Sigmoid colon (tissue), 4 donors: ENCODE measurements at regions not wholly inside any gene's neighbourhood (a gene's known extent, or its start where the extent isn't known, plus 50 kb on each side); places are given as distances from the start of the nearest gene placed in this dataset.

ENCODE experiments used
- EP300 ChIP-seq, 4 donors: sonication (generic); formaldehyde crosslinking; IDR thresholded peaks; one replicate each; pipeline ENCODE4 v1.6.1; 2017; ENCODE audit warnings: antibody characterized with exemption in 4 of 4
- POLR2A ChIP-seq, 2 donors: fragments of 450-650 bp; IDR thresholded peaks; one replicate each; pipeline ENCODE4 v1.6.1; 2016; ENCODE audit warnings: antibody characterized with exemption in 2 of 2, mild to moderate bottlenecking in 2 of 2, moderate library complexity in 2 of 2
- POLR2AphosphoS5 ChIP-seq, 4 donors: sonication (generic); formaldehyde crosslinking; IDR thresholded peaks; one replicate each; pipeline ENCODE4 v1.6.1; 2017; ENCODE audit warnings: antibody characterized with exemption in 4 of 4
- TF ChIP-seq, protein P1 (sequence below), 4 experiments: fragments of 450-650 bp in 3 of 4; fragments of 200-600 bp in 1 of 4; IDR thresholded peaks; one replicate each; pipeline ENCODE4 v1.5.1; 2016 to 2019; ENCODE audit warnings: antibody characterized with exemption in 4 of 4, mild to moderate bottlenecking in 3 of 4, moderate library complexity in 2 of 4

- TF ChIP-seq, protein P1, sequence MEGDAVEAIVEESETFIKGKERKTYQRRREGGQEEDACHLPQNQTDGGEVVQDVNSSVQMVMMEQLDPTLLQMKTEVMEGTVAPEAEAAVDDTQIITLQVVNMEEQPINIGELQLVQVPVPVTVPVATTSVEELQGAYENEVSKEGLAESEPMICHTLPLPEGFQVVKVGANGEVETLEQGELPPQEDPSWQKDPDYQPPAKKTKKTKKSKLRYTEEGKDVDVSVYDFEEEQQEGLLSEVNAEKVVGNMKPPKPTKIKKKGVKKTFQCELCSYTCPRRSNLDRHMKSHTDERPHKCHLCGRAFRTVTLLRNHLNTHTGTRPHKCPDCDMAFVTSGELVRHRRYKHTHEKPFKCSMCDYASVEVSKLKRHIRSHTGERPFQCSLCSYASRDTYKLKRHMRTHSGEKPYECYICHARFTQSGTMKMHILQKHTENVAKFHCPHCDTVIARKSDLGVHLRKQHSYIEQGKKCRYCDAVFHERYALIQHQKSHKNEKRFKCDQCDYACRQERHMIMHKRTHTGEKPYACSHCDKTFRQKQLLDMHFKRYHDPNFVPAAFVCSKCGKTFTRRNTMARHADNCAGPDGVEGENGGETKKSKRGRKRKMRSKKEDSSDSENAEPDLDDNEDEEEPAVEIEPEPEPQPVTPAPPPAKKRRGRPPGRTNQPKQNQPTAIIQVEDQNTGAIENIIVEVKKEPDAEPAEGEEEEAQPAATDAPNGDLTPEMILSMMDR (IDR thresholded peaks at IDR 0.05), result no peak
- TF ChIP-seq EP300 (IDR thresholded peaks at IDR 0.05), result no peak
- no peak for TF ChIP-seq POLR2A (IDR thresholded peaks at IDR 0.05)
- TF ChIP-seq POLR2AphosphoS5 (IDR thresholded peaks at IDR 0.05), result no peak
These were observed 72.3 kb upstream of the BOC start for GRCh38 chr3:113138839-113139743.
